Activated naive CD4-positive, alpha-beta T cell treated with anti-CD3 and anti-CD28 coated beads, Interleukin-2, amount 50 U/mL, for 16 hours (primary cell): ENCODE measurements at regions not wholly inside any gene's neighbourhood (a gene's known extent, or its start where the extent isn't known, plus 50 kb on each side); places are given as distances from the start of the nearest gene placed in this dataset.
"Not testable (repeated sequence)": the region's sequence is repeated elsewhere in the genome, so short reads cannot be mapped to it uniquely, and the experiment has no call there.

Source experiments
- DNase-seq: peaks from one replicate; pipeline ENCODE4 v3.0.0-alpha.2; 2020

DNA sequence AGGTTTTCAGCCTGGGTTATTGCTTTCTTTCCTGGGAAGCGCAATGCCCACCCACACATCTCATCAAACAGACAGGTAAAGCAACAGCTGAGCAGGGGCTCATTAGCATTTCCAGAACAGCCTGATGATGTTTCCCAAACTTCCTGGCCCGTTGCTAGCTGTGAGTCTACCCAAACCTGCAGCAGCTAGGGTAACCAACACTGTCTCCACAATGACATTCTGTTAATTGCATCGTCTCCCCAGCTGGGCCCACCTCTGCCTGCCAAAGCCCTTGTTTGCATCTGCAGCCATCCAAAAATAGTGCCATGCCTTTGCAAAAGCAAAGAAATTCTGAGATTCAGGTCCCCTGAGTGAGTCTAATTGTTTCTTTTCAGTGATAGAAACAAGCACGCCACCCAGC is 273.0 kb downstream of the MED10 start:
- no peak for DNase-seq

DNA sequence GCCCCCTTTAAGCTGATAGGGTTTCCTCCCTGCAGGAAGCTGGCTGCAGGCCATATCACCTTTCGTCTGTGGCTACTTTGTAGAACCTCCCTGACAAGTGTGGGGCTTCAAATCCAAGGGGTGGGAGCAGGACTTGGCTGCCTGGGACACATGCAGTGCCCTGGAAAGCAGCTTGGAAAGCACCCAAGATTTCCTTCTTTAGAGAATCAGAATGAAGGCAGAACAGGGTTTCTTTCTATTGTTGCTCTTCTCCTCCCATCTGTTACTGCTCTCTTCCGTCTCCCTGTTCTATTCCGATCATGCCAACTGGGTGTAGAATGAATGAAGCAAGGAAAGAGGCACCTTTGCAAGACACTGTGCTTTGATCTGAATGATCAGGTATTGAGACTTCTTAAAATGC is 282.2 kb downstream of the MED10 start:
- no peak for DNase-seq

GRCh38 chr5:6094180-6094579 is 284.2 kb downstream of the MED10 start:
- DNase-seq, result not testable (repeated sequence)

GRCh38 chr5:6090838-6091237 is 287.5 kb downstream of the MED10 start:
- no peak for DNase-seq

- no peak for DNase-seq
These were observed 288.2 kb downstream of the MED10 start for GRCh38 chr5:6090079-6090654.

- DNase-seq, result no peak
These were observed 289.6 kb downstream of the MED10 start for GRCh38 chr5:6088706-6089105.

DNA sequence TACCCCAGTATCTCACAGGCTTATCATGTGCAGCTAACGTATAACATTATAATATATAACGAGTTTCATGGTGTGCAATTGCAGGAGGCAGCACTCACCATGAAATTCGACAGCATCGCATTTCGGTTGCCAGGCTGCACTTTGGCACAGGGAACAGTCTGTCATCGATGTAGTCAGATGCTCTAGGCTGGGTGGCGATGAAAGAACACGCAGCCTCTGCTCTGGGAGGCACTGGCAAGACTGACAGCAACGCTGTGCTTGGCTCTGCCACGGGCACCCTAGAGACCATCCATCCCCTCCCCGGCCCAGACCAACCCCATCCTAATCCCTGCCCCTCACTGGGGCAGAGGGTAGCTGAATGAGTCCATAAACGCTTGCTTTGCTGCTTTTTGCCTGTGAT is 290.8 kb downstream of the MED10 start:
- no peak for DNase-seq

DNA sequence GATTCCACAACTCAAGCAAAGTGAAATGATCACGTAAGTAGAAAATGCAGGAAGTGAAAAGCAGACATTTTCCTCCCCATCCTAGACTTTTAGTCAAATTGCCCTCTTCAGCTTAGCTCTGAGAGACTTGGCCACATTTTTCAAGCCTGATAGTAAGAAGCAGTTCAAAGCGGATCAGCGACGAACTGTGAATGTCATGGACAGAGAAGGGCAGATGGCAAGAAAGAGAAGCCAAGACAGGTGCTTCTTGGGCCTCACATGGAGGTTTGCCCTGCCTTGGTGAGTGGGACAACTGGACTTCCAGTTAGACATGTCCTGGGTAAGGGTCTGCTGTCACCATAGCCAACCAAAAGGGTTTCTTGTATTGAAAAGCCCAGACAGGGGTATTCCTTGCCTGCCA is 291.5 kb downstream of the MED10 start:
- DNase-seq, result no peak

DNA sequence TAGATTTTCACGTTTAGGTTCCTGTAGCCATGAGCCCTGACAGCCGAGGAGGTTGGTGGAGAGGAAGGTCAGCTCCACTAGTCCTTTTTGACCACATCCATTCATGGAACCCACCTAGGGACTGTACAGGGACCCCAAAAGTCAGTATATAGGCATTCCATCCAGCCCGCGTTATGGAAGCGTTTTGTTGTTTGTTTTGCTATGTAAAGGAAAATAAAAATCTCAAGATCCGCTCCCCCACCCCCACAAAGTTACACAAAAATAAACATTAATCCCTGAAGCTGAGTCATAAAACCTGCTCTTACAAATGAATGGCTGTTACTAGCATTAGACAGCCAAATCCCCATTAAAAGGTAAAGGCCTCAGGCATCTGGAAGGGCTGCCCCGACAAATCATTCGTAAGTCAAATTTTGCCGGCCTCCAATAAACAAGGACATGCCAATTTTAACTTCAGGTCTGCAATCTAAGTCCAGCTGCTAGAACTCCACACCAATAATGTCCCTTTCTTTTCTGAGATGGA is 292.9 kb downstream of the MED10 start:
- no peak for DNase-seq

GRCh38 chr5:6084836-6085235 is 293.5 kb downstream of the MED10 start:
- DNase-seq, result no peak

DNA sequence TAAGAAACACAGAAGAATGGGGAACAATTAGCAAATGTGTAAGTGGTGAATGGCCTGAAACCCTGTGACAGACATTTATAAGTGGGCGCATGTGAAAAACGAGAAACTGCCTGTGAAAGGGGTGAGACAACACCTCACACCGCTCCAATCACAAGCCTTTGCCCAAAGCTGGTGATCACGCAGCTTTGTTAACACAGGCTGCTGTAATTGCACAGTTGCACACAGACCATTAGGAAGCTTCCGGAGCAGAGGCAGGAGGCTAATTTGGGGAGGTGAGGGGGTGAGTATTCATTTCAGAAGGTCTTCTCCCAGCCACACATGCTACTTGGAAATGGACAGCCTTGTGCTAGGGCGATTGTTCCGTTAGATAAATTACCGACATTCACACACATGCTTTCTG is 294.0 kb downstream of the MED10 start:
- no peak for DNase-seq

GRCh38 chr5:6083311-6083978 is 294.9 kb downstream of the MED10 start:
- no peak for DNase-seq

GRCh38 chr5:6082685-6083084 is 295.7 kb downstream of the MED10 start:
- no peak for DNase-seq

DNA sequence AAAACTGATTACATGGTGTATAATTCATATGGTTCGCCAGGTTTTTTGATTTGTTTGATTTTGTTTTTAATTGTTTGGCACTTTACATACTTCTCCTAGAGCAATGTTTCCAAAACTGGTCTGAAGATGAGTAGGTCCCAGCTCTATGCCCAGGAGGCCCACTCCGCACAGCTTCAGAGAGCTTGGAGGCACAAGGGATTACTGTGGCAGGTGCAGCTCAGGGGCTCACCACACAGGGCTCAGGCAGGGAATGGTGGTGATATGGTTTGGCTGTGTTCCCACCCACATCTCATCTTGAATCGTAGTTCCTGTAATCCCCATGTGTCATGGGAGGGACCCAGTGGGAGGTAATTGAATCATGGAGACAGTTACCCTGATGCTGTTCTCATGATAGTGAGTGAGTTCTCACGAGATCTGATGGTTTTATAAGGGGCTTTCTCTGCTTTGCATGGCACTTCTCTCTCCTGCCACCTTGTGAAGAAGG is 296.6 kb downstream of the MED10 start:
- no peak for DNase-seq

DNA sequence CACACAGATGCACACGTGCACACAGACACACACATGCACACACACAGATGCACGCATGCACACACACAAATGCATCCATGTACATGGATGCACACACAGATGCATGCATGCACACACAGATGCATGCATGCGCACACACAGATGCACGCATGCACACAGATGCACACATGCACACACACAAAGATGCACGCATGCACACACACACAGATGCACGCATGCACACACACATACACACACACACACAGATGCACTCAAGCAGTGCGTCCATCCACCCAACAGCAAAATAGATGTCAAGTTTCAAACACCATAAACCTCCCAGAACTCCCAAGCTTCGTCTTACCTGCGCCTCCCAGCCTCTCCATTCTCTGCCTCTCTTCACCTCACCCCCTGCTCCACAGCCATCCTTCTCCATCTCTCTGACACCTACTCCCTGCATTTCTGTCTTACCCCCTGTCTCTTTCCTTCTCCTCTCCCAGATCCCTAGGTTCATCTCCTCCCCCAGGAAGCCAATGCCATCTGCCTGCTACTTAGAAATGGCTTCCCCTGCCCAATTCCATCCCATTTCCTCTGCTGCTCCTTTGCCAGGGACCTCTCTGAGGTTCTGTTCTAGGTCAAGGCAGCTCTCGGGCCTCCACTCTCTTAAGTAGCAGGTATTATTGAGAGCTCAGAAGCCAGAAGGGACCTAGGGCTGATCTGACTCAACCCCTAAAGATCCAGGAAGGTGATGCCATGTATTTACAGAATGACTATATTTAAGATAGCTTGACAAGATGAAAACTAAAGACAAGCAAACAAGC is 297.2 kb downstream of the MED10 start:
- DNase-seq, result no peak

DNA sequence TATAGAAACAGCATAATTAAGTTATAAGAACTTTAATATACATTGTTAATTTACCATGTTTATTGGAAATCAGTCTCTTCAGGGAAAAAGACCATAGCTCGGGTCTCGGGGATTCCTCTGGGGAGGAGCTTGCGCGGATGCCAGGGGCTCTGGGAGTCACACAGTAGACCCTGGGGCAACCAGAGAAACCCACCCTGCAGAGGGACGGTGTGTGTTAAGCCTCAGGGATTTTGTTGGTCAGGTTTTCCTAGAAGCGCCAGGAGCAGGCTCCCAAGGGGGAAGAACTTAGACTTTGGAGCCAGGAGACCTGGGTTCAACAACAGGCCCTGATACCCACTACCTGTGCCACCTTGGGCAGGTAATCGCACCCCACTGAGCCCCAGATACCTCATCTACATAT is 297.9 kb downstream of the MED10 start:
- no peak for DNase-seq

DNA sequence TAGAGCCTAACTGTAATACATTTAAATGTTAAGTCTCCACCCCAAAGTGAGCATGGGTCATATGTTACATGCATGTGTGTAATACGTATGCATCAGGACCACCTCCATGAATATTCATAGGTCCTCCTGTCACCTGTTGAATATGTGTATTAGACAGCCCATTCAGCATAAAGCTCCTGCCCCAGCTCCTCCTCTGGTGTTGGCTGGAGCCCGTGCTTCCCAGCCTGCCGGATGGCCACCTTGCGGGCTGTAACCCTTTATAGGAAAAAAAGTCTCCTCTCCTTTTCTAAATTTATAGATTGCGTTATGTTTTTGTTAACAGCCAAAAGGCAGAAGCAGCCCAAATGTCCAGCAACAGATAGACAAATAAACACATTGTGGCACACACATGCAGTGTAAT is 299.5 kb downstream of the MED10 start:
- no peak for DNase-seq

DNA sequence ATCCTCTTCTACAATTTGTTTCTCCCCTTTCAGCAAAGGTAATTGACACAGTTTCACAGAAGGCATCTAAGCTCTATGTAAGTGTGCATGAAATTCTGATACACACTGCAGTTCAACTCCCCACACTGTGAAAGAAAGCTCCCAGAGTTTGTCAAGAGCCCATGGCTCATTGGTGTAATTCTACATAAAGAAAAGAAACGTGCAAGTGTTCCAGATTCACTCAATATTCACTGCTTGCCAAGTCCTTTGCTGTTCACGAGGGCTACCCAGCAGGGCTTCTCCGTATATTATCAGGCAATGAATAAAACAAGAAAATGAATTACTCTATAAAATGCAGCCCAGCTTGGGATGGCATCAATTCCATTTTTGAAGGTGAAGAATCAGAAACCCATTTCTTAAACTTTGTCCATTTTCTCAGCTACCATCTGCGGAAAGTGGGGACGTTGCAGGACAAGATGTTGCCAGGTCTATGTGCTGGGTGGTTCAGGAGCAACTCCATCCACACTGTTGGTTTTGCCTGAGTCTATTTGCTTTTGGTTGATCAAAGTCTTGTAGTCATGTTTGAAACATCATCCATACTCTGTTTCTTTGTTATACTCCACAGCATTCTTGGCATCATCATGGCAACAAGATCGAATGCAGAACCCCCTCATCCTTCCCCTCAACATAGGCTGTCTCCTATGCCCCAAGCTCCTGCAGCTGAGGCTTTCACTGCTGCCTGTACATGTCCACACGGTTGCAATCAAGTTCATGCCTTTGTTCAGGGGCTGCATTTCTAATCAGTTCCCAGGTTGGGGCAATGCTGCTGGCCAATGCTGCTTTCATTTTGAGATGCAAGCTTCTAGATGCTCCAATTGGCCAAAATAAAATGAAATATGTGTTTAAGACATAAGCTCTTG is 301.8 kb downstream of the MED10 start:
- no peak for DNase-seq

GRCh38 chr5:6072488-6072887 is 305.9 kb downstream of the MED10 start:
- not testable (repeated sequence) for DNase-seq

GRCh38 chr5:6069496-6070185 is 308.7 kb downstream of the MED10 start:
- no peak for DNase-seq

DNA sequence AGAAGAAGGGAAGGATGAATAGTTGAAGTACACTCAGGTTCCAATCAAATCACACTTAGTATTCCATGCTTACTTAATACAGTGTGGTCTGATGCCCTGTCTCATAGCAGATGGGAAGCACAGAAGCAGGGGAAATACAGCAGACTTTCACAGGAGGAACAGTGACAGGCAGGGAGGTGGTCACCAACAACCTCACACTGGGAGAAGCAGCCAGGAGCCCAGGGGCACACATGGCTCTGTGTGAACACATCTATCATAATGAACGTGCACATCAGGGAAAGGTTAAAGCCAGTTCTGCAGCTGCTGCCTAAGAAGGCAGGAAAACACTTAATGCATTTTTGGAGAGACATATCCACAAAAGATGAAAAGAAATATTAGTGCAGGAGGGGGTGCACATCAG is 312.3 kb downstream of the MED10 start:
- DNase-seq, result no peak

GRCh38 chr5:6059137-6059800 is 319.1 kb downstream of the MED10 start:
- no peak for DNase-seq
